ENCODE measurements at regions not wholly inside any gene's neighbourhood (a gene's known extent, or its start where the extent isn't known, plus 50 kb on each side); places are given as distances from the start of the nearest gene placed in this dataset.

- intact Hi-C loops (cut with DNase I): no loop called here
- H3K36me3 ChIP-seq: no peaks in the 10 kb centered on the region
- H3K27me3 ChIP-seq: no peaks in the 10 kb centered on the region
- H3K27ac ChIP-seq: no peak overlapping the region
- no peaks in the 10 kb centered on the region for H3K9me3 ChIP-seq
- H3K4me1 ChIP-seq: no peaks in the 10 kb centered on the region
- no peak for TF ChIP-seq CTCF (IDR thresholded peaks at IDR 0.05)
- DNase-seq (ENCODE audit: low spot score in 2 of 2): no peak
- H3K4me3 ChIP-seq: no peak overlapping the region
Observed at GRCh38 chr1:219670426-219671149, 57.7 kb upstream of the ZC3H11B start.

- intact Hi-C loops (cut with DNase I): no loop called here
- H3K4me1 ChIP-seq: no peaks in the 10 kb centered on the region
- H3K27ac ChIP-seq: no peak overlapping the region
- no peaks in the 10 kb centered on the region for H3K27me3 ChIP-seq
- no peak overlapping the region for H3K4me3 ChIP-seq
- H3K9me3 ChIP-seq: no peaks in the 10 kb centered on the region
- no peak for TF ChIP-seq CTCF (IDR thresholded peaks at IDR 0.05)
- H3K36me3 ChIP-seq: no peaks in the 10 kb centered on the region
- DNase-seq (ENCODE audit: low spot score in 2 of 2): no peak
Observed at GRCh38 chr1:219669556-219669955, 56.7 kb upstream of the ZC3H11B start.

GRCh38 chr1:219669042-219669441 is 56.1 kb upstream of the ZC3H11B start:
- no peak for DNase-seq (ENCODE audit: low spot score in 2 of 2)
- no peaks in the 10 kb centered on the region for H3K36me3 ChIP-seq
- no peak for TF ChIP-seq CTCF (IDR thresholded peaks at IDR 0.05)
- no peaks in the 10 kb centered on the region for H3K27me3 ChIP-seq
- H3K9me3 ChIP-seq: no peaks in the 10 kb centered on the region
- H3K27ac ChIP-seq: no peak overlapping the region
- no peaks in the 10 kb centered on the region for H3K4me1 ChIP-seq
- intact Hi-C loops (cut with DNase I): no loop called here
- H3K4me3 ChIP-seq: no peak overlapping the region

GRCh38 chr1:219668446-219668845 is 55.5 kb upstream of the ZC3H11B start:
- no peak for DNase-seq (ENCODE audit: low spot score in 2 of 2)
- Histone ChIP-seq H3K27me3 (no peaks in the 10 kb centered on the region), H3K36me3 (no peaks in the 10 kb centered on the region), H3K9me3 (no peaks in the 10 kb centered on the region), H3K4me3 (no peak overlapping the region), H3K27ac (no peak overlapping the region), H3K4me1 (no peaks in the 10 kb centered on the region)
- no peak for TF ChIP-seq CTCF (IDR thresholded peaks at IDR 0.05)
- intact Hi-C loops (cut with DNase I): no loop called here

GRCh38 chr1:219666242-219666641 is 53.3 kb upstream of the ZC3H11B start:
- intact Hi-C loops (cut with DNase I): no loop called here
- Histone ChIP-seq H3K9me3 (no peaks in the 10 kb centered on the region), H3K27ac (no peak overlapping the region), H3K4me1 (no peaks in the 10 kb centered on the region), H3K4me3 (no peak overlapping the region), H3K36me3 (no peaks in the 10 kb centered on the region), H3K27me3 (no peaks in the 10 kb centered on the region)
- no peak for TF ChIP-seq CTCF (IDR thresholded peaks at IDR 0.05)
- no peak for DNase-seq (ENCODE audit: low spot score in 2 of 2)

- H3K4me1 ChIP-seq: peaks cover 0 to 2% of the 10 kb centered on the region in 2 donors
- TF ChIP-seq CTCF (IDR thresholded peaks at IDR 0.05): no peak
- intact Hi-C loops (cut with DNase I): no loop called here
- no peaks in the 10 kb centered on the region for H3K27me3 ChIP-seq
- no peak overlapping the region for H3K27ac ChIP-seq
- no peak for DNase-seq (ENCODE audit: low spot score in 2 of 2)
- no peak overlapping the region for H3K4me3 ChIP-seq
- no peaks in the 10 kb centered on the region for H3K36me3 ChIP-seq
- H3K9me3 ChIP-seq: no peaks in the 10 kb centered on the region
Observed at GRCh38 chr1:219665089-219665488, 52.2 kb upstream of the ZC3H11B start.
